ENCODE measurements at regions not wholly inside any gene's neighbourhood (a gene's known extent, or its start where the extent isn't known, plus 50 kb on each side); places are given as distances from the start of the nearest gene placed in this dataset.
"Not testable (repeated sequence)": the region's sequence is repeated elsewhere in the genome, so short reads cannot be mapped to it uniquely, and the experiment has no call there.

DNA sequence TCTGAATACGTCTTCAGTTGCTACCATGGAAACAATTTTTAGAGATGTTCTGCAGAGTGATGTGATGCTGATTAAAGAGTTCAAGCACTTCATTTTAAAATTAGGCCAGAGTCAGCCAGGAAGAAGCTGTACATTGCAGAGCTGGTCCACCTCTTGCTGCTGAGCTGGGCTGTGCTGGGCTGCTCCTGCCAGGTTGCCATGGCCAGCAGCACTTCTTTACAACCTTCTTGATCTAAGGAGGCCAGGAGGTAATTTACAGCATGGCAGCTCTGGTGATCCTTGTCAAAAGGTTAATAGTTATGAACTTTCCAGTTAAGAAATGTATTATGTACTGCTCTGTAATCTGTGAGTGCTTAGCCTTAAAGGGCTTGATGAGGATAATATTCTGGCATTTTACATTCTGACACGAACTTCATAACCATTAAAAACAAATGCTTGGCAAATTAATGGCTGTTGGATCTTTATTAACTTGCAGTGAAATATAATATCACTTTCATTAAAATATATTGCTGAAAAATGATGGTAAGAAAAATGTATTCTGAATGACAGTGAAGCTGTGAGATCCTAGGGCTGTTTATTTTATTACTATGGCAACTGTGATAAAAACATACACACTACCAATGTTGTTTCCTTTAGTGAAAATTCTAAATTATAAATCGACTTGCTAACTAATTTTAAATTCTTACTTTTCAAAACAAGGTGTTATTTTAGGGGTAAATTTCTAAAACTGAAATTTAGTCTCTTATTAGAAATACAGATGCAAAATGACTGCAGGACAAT is 259.7 kb downstream of the RFPL4B start:
- TF ChIP-seq CTCF (IDR thresholded peaks at IDR 0.05; ENCODE audit: control insufficient read depth, extremely low read depth, insufficient read depth) = no peak
- no peak overlapping the region for H3K4me3 ChIP-seq (ENCODE audit: low read depth, low read length)
- DNase-seq (ENCODE audit: low read depth) = no peak

- not testable (repeated sequence) for DNase-seq (ENCODE audit: low read depth); H3K4me3 ChIP-seq (ENCODE audit: low read depth, low read length)
Observed at GRCh38 chr6:112608925-112609324, 261.8 kb downstream of the RFPL4B start.

DNA sequence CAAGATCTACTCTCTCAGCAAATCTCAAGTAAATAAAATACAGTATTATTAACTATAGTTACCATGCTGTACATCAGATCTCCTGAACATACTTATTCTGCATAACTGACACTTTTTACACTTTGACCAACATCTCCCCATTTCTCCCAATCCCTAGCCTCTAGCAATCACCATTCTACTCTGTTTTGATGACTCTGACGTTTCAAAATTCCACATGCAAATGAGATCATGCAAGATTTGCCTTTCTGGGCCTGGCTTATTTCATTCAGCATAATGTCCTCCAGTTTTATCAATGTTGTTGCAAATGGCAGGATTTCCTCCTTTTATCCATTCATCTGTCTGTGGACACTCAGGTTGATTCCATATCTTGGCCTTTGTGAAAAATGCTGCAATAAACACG is 266.3 kb downstream of the RFPL4B start:
- H3K4me3 ChIP-seq (ENCODE audit: low read depth, low read length) = no peak overlapping the region
- no peak for DNase-seq (ENCODE audit: low read depth)
- no peak for TF ChIP-seq CTCF (IDR thresholded peaks at IDR 0.05; ENCODE audit: control insufficient read depth, extremely low read depth, insufficient read depth)

DNA sequence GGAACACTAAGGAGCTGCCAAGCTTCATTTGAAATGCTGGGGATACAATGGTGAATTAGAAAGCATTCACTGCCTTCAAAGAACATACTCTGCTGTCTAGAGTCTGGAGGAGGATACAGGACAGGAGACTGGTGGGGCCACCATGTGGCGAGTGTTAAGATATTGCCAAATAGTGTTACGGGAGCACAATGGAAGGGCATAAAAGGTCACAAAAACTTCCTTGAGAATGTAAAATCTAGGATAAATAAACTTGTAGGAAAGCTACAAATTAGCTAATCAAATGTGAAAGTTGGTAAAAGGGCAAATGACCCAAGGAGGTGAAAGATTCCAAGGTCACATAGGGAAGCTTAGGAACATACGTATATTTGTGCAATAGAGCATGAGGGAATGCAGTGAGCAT is 271.7 kb downstream of the RFPL4B start:
- TF ChIP-seq CTCF (IDR thresholded peaks at IDR 0.05; ENCODE audit: control insufficient read depth, extremely low read depth, insufficient read depth) = peak; percentile 44
- DNase-seq (ENCODE audit: low read depth) = no peak
- H3K4me3 ChIP-seq (ENCODE audit: low read depth, low read length) = no peak overlapping the region

GRCh38 chr6:112620812-112621569 is 273.9 kb downstream of the RFPL4B start:
- no peak for DNase-seq (ENCODE audit: low read depth)
- TF ChIP-seq CTCF (IDR thresholded peaks at IDR 0.05; ENCODE audit: control insufficient read depth, extremely low read depth, insufficient read depth) = no peak
- no peak overlapping the region for H3K4me3 ChIP-seq (ENCODE audit: low read depth, low read length)

DNA sequence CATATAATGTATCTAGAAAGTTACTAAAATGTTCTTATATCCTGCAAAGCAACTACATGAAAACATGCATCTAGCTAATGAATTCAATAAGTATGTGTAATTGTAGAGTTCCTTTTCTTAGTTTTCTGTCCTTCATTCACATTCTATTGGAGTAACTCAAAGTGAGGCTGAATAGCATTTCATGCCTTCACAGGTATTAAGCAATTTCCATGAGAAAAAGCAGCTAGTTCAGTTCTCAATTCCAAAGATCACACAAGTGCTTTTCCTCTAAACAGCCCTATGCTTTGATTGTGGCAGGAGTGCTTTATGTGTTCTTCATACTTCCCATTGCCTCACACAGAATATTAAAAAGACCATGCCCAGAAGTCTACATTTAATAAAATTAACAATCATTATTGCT is 274.9 kb downstream of the RFPL4B start:
- DNase-seq (ENCODE audit: low read depth) = no peak
- no peak for TF ChIP-seq CTCF (IDR thresholded peaks at IDR 0.05; ENCODE audit: control insufficient read depth, extremely low read depth, insufficient read depth)
- no peak overlapping the region for H3K4me3 ChIP-seq (ENCODE audit: low read depth, low read length)

DNA sequence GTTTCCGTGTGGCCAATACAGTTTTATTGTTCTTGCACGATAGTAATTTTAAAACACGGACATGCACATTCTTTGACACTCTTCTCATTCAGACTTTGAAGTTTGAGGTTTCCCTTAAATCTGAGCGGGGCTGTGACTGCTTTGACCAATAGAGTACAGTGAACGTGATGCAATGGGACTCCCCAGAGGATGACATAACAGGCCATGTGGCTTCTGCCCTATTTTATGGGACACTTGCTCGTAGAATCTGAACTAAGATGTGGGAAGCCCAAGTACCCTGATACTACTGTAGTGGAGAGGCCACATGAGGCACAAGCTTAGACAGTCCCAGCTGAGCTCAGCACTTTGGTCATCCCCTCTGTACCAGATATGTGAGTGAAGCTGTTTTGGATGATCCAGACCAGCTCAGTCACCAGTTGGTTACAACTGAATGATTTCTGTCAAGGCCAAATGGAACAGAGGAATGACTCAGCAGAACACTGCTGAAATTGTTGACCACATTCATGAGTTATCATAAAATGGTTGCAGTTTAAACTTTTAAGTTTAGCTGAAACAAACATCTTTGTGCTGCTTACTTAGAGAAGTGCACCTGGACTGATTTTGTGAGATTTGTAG is 279.4 kb downstream of the RFPL4B start:
- H3K4me3 ChIP-seq (ENCODE audit: low read depth, low read length) = no peak overlapping the region
- no peak for TF ChIP-seq CTCF (IDR thresholded peaks at IDR 0.05; ENCODE audit: control insufficient read depth, extremely low read depth, insufficient read depth)
- no peak for DNase-seq (ENCODE audit: low read depth)
